Cerebellar cortex (tissue), 1 donor: ENCODE measurements at regions not wholly inside any gene's neighbourhood (a gene's known extent, or its start where the extent isn't known, plus 50 kb on each side); places are given as distances from the start of the nearest gene placed in this dataset.

Source experiments
- DNase-seq: peaks from one replicate; pipeline ENCODE4 v3.0.0-alpha.2; 2015; ENCODE audit warnings: low spot score

DNA sequence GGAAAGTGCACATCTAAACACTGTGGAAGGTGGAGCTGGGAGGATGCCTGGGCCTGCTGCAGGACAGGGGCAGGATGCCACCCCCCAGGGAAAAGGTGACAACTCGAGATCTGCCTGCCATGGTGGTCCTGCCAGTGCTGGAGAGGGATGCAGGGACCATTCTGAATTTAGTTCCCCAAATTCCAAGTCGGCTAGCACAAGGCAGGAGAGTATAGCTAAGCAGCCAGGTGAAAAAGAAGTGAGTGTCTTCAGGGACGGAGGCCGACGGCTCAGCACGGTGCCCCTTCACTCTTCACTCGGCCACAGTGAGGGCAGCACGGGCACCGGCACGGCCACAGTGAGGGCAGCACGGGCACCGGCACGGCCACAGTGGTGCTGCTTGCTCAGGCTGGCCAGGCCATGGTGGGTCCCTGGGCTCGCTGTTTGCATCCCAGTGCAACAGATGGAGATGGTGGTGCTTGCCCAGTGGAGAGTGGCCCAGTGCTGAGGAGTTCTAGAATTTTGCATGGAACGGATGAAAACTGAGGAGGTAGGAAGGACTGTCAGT, 161.3 kb upstream of the SHH start:
- no peak for DNase-seq

DNA sequence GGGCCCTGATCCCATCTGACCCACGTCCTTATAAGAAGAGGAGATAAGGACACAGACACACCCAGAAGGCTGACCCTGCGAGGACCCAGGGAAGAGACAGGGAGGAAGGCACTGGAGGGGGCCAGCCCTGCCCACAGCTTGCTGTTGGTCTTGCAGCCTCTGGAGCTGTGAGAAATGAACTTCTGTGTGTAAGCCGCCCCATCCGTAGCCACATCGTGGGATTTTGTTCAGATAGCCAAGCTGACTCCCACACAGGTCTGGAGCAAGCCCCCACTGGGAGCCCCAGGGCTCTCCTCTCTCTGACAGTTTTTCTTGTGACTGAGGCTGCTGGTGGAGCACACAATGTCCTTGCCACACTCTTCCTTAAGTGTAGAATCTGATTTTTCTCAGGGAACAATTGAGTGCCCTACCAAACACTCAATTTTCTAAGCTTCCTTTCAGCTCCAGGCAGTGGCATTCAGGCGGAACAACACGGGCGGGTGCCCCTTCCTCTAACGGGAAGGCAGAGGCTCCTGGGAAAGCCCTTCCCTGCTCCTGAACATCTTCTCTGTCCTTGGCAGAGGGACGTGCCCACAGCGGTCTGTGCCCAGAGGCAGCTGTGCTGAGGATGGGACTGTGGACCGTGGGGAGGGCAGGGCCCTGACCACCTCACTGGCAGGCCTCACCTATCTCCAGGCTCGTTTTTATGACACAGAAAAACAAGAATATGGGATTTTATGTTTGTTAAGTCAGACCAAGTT, 160.6 kb upstream of the SHH start:
- no peak for DNase-seq

DNA sequence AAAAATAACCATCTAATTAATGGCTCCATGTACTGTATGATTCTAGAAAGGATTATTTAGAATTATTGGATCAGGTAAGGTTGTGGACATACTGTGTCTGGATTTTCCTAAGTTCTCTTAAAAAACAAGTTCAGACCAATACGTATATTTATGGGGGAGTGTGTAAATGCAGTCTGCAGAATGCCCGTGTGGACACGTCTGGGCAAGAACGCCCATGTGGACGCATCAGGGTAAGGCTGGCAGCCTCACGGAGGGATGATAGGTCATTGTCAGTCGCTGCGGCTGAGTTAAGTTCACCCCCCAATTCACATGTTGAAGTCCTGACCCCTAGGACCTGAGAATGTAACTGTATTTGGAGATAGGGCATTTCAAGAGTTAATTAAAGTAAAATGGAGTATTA, 160.0 kb upstream of the SHH start:
- no peak for DNase-seq

DNA sequence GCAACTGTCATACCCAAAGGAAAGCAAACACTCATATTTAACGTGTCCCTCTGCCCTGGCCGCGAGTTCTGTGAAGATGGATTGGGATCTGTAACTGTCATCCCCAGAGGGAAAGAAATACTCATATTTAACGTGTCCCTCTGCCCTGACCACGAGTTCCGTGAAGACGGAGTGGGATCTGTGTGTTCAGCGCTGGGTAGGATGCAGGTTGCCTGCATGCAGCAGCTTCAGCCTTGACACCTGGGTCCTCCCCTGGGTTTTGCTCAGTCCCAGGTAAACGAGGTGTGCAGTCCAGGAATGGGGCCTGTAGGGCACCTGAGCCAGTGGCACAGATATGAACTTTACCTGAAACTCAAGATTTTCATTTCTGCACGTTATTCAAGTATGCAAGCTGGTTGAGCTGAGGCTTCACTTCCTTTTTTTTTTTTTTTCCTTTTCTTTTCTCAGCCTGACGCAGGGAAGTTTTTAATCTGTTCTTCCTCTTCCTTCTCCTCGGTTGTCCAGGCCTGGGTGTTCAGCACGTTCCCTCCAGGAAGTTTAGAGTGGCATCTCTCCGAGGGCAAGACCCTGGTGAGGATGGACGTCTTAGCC, 159.0 kb upstream of the SHH start:
- no peak for DNase-seq

DNA sequence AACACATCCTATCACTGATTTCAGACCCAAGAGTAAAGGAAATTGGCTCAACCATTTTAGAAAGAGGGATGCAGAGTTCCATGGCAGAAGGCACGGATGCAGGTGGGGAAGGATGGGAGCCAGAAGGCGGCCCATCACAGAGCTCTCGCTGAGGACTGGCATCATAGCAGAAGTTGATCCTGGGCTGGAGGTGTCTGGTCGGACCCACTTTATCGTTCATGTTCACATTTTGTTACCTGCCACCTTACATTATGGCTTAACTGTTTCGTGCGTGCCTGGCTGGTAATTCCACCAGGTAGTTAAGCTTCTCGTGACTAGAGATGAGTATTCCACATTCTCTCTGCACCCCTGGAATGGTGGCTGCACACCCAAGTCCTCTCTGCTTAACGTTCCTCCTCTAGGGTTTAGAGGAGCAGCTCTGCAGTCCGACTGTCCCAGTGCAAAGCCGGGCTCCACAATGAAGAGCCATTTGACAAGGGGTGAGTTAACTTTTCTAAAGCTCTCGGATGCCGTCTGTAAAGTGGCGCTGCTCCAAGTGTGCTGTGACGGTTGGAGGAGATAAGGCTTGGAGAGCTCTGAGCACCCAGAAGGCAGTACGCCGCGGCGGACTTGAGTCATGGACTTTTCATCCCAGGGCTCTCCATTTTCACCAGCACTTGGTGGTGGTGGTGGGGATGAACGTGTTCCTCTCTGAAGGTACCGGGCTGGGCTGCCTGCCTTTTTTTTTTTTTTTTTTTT, 157.1 kb upstream of the SHH start:
- DNase-seq, result no peak

DNA sequence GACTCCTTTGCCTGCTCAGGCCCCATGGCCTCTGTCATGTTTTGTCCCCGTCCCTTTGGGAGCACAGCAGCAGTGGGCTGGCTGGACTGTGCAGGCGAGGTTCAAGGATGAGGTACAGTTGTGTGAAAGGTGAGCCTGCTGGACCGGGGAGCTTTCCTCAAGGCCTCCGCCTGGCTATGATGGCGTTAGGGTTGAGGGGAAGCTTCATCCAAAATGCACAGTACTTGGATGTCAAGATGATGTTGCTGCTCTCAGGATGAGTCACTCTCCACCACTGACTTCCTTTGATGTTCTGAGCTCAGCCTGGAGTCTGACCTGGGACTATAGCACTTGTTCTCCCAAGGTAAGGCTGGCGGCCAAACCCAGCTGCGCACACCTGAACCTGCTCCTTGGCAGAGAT, 152.7 kb upstream of the SHH start:
- DNase-seq, result no peak

DNA sequence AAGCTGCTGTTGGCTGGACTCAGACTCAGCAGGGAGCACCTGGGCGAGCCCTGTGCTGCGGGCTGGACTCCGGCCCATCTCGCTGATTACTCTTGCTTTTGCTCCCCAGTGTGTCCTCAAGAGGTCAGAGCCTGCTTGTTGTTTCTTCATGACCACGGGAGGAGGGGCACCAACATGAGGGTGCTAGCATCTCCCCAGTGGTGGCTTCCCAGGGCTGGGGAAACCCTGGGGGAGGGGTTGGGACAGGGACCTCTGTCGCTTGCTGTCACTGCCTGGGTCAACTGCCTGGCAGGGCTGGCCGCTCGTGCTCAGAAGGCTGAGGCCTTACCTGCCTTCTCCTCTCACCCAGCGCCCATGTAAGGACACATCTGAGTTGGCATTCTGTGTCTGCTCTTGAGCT, 152.3 kb upstream of the SHH start:
- DNase-seq, result no peak

DNA sequence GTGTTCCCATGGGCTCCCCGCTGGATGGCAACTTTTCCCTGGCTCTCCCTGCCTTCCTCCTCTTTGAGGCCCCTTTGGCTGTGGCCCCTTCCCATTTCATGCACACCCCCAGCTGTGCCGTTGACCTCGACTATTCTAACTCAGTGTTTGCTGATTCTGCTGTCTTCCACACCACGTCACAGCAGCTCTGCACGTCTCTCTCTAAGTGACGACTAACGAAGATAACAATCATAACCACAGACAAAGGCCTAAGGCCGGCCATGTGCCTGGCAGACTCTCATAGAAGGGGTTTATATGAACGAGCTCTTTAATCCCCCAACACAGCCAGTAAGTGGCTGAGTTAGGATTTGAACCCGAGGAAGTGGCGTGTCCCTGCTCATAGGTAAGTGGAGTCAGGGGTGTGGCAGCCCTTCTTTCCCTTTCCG, 151.5 kb upstream of the SHH start:
- no peak for DNase-seq

DNA sequence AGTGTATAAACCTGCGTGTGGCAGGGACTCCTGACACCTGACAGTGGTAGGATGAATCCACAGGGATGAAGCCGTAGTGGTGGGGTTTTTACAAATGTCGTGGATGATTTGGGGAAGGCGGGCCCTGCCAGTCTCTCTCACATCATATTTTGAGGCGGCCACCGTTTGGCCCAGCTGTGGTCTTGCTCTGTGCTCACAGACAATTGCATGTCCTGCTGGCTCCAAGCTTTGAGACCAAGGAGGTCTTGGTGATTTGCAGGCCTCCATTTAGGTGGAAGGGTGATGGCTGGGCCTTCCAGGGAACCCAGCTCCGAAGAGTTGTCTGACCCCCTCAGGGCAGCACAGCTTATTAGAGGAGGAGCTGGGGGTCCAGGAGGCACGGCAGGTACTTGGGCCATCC, 151.1 kb upstream of the SHH start:
- no peak for DNase-seq

DNA sequence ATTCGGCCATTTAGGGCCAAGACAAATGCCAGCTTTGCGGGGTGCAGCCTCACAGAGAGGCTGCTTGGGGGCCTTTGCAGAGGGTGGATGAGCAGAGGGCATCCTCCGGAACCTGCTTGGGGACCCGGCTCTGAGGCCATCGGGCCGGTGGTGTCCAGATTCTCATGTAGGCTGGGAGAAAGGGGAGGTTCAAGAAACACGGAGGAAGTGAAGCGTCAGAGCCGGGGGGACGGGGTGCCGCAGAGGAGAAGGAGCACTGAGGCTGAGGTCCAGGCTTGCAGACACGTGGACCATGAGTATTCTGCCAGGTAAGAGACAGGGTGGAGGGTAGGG, 150.7 kb upstream of the SHH start:
- DNase-seq, result no peak

DNA sequence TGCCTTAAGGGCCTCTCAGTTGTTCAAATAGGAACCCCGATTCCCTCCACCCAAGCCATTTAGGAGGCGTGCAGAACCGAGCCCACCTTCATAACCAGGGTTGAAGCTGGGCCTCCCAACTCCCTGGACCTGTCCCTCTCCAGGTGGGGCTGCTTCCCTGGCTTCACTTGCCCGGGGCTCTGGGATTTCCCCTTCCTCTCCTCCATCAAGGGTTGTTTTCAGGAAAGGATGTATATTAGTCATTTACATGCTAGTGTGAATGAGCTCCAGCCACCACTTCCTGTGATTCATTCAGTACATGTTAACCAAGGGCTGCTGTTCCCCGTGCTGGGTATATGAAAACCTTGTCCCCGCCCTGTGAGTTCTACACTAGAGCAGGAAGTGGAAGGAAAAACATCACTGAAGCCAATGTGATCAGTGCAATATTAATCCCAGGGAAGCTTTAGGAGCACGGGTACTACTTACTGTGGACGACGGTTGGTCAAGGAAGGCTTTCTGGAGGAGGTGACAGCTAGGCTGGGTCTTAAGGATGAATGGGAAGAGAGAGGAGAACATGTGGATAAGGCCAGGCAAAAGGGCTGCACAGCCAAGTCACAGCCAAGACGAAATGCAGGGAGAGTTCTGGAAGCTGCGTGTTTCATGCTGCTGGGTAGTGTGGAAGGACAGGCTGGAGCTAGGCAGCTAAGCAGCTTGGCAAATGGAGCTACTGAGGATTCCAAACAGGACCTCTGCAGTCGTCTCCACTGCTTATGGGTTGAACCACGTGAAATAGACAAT, 150.1 kb upstream of the SHH start:
- no peak for DNase-seq

DNA sequence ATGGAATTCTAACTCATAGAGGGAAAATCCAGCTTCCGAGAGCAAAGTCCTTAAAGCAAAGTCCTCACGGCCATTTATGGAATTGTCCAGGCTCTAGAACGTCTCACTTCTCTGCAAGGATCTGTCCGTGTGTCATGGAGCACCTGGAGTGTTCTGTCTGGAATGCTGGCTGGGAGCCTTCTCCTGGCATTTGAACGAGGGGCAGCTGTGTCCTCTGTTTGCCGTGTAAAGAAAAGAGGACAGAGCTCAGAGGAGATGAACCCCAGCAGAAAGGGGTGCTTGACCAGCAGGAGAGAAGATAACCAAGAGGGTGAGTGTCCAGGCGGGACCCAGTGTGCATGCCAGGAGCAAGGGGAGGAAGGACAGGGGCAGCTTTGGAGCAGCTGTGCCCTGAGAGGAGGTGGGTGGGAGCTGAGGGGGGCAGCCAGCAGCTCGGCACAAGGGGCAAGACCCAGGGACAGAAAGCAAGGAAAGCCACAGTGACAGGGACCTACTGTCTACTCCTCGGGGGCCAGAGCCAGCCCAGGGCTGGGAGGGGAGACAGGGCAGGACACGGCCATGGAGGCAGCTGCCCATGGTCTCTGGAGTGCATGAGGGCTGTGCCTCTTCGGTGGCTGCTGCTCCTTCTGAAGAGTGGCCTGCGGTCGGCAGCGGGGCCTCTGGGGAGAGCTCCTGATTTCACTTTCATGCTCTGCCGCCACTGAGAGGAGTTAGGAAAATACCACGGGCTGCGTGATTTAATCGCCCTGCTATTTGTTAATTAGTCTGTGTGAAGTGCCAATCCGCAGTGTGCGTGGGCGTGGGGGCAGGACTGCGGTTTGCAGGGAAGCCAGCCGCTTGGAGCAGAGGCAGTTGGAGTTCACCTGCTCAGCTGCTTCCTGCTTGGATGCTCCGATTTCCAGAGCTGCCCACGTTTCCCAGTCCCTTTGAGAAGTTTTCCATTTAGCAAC, 149.3 kb upstream of the SHH start:
- DNase-seq, result no peak

DNA sequence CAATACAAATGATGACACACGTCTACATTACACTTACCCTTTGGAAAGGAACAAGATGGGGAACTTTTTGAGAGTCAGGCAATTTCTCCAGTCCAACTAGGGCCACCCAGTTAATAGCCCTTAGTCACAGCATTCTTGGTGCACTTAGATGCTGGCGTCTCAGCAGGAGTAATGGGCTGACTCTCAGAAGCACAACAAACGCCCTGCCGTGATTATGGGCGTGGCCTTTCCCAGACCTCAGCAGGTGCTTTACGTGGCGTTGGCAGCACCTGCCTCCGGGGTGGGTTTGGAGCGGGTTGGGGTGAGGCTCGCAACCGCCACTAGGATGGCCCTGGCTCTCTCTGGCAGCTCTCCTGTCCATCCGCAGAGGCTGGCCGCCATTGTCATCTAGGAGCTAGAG, 147.6 kb upstream of the SHH start:
- no peak for DNase-seq

DNA sequence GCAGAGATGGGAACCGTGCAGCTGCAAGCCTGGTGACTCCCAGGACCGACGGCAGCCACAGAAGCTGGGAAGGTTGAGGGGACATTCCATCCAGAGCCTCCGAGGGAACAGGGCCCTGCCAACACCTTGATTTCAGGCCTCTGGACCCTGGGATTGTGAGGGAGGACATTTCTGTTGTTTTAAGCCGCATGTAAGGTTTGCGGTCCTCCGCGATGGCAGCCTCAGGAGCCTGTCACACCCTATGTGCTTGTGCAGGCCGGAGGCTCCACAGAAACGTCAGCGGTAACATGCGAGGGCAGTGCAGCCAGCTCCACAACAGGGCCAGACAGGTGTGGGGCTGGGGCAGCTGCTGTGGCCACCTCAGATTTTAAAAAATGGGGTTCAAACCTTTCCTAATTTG, 144.7 kb upstream of the SHH start:
- no peak for DNase-seq

DNA sequence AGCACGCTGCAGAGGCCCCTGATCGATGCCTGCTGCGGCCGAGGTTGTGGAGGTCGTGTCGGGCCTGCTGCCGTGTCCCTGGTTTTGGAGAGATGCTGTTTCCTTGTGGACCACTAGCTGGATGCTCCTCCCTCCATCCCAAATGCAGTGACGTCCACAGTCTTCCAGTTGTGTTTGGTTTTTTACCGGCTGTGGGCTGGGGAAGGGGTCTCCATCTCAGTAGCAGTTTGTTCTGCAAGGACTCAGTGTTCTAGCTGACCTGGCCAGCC, 143.0 kb upstream of the SHH start:
- no peak for DNase-seq

DNA sequence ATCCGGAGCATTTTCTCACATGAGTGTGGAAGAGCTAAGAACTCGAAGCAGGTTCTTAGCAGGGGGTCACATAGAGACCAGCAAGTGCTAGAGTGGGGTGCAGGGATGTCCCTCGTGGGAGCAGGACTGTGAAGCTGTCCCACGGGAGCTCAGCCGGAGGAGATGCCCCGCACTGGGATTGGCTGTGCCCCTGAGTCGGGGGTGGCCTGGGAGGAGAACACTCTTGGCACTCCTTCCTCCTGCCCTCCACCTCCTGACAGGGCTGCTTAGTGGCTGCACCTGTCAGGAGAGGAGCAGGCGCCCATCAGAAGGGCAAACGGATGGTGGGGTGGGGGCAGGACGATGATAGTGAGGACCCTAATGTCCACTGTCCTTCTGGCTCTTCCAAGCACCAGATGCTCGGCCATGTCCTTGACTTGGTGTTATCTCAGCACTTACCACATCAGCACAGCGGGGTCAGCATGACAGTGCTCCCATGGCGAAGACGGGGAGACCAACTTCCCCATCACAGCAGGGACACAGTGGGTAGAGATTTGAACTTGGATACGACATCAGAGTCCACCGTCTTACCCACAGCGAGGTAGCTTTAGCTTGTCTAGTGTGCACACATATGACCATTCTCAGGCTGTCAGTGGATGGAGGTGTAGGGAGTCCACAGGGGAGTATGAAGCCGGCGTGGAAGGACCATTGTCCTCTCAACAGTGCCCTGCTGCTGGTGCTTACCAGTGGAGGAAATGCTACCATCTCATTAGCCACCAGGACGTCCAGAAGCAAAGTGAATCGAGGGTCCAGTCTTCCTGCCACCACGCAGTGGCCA, 142.5 kb upstream of the SHH start:
- DNase-seq, result no peak

DNA sequence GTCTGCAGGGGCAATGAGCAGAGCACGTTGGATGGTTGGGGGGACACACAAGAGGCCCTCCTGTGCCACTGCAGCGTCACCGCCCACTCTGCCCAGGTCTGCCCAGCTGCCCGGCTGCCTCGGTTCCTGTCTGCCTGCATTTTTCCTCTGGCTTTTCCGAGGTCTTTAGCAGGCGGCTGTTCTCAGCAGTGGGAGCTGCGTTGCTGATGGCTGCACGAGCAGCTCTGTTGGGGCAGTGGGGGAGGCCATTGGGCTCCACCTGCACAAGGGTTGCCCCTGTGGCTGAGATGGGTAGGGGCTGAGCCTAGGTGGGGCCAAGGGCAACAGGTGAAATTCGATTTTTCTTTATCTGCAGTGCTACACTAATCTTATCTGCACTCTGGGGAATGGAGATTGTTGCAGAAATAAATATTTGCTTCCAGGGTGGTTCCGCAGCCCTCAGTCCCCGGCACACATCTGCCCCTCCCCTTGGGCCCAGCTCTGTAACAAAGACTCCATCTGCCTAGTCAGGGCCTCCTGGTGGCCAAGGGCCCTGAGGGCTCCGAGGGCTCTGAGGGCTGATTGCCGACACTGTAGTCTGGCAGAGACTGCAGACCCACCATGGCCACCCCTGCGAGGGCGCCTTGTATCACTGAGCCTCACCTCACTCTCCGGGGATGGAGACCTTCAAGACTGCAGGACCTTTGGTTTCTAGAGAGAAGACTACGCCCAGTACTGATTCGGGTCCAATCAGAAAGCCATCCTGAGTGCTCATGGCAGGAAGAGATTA, 141.7 kb upstream of the SHH start:
- no peak for DNase-seq

DNA sequence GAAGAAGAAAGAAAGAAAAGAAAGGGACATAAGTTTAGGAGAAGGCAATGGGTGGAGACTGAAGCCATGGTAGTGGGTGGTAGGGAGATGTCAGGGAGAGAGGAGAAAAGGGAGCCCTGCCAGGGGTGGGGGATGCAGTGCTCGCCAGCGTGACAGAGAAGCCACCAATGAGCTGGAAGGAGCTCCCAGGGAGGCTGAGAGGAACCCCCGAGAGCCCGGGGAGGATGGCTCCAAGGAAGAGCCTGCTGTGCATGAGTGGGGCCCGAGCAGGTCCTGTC, 141.2 kb upstream of the SHH start:
- no peak for DNase-seq

DNA sequence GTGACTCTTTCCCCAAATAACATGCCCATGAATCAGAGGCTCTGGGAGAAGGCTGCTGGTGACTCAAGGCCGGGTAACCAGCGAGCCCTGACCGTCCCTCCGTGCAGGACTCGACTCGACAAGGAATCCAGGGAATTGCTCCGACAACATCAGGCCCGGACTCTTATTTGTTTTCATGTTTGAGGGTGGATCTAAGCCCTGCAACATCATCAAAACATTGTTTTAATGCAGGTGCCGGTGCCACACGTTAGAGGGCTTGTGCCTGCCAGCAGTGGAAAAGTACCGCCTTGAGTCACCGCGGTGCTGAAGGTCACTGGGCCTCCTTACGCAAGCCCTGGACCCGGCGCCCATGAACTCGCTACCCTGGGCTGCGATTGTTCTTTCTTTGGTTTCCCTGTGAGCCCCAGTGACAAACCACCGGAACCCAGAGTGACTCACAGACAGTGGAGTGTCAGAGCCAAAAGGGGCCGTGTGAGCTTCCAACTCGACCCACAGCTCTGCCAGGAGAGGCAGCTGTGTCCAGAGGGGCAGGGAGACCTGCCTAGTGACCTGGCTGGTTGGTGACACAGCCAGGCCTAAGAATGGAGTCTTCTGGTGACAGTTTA, 139.4 kb upstream of the SHH start:
- DNase-seq, result no peak
